HFF-Myc (cell line): ENCODE measurements at regions not wholly inside any gene's neighbourhood (a gene's known extent, or its start where the extent isn't known, plus 50 kb on each side); places are given as distances from the start of the nearest gene placed in this dataset.

Source experiments
- DNase-seq: peaks from one replicate; pipeline ENCODE4 v3.0.0-alpha.2; 2011; ENCODE audit warnings: low read depth; ENCODE audit errors: extremely low read depth
- H3K4me3 ChIP-seq: replicated peaks from 2 replicates; pipeline ENCODE4 v1.5.1; 2011; ENCODE audit warnings: low read depth, mild to moderate bottlenecking, control low read depth, low read length
- CTCF ChIP-seq: IDR thresholded peaks from 2 replicates; pipeline ENCODE4 v1.5.1; 2012; ENCODE audit warnings: mild to moderate bottlenecking, low read depth, low read length, control low read depth; ENCODE audit errors: missing control alignments

GRCh38 chr17:77344038-77344437, 203.3 kb downstream of the SEC14L1 start:
- no peak for DNase-seq
- TF ChIP-seq CTCF, result no peak
- H3K4me3 ChIP-seq, result no peak overlapping the region

- no peak overlapping the region for H3K4me3 ChIP-seq
- no peak for DNase-seq
- no peak for TF ChIP-seq CTCF
These were observed 204.6 kb downstream of the SEC14L1 start for GRCh38 chr17:77345260-77345910.

- TF ChIP-seq CTCF, result no peak
- no peak overlapping the region for H3K4me3 ChIP-seq
- DNase-seq, result no peak
These were observed 206.0 kb downstream of the SEC14L1 start for GRCh38 chr17:77346765-77347164.

- no peak for TF ChIP-seq CTCF
- no peak for DNase-seq
- no peak overlapping the region for H3K4me3 ChIP-seq
These were observed 206.8 kb downstream of the SEC14L1 start for GRCh38 chr17:77347544-77347943.

- DNase-seq, result peak; percentile 70
- TF ChIP-seq CTCF, result no peak
- no peak overlapping the region for H3K4me3 ChIP-seq
These were observed 209.4 kb downstream of the SEC14L1 start for GRCh38 chr17:77349976-77350830.

- DNase-seq, result no peak
- no peak overlapping the region for H3K4me3 ChIP-seq
- TF ChIP-seq CTCF, result no peak
These were observed 211.7 kb downstream of the SEC14L1 start for GRCh38 chr17:77352441-77352840.
